K562 (cell line): ENCODE measurements at regions not wholly inside any gene's neighbourhood (a gene's known extent, or its start where the extent isn't known, plus 50 kb on each side); places are given as distances from the start of the nearest gene placed in this dataset.

Source experiments
- KLF13 ChIP-seq: fragments of 450-650 bp; IDR thresholded peaks from 2 replicates; pipeline ENCODE4 v1.6.1; 2016; ENCODE audit warnings: missing genetic modification characterization, low read depth, mild to moderate bottlenecking, missing compliant biosample characterization, moderate library complexity, borderline replicate concordance
- MTF1 ChIP-seq: fragments of 250-450 bp; sonication (Bioruptor Pico); IDR thresholded peaks from 2 replicates; pipeline ENCODE4 v1.9.0; 2021; ENCODE audit warnings: moderate library complexity, mild to moderate bottlenecking, inconsistent platforms, borderline replicate concordance
- RFX7 ChIP-seq: fragments of 250-450 bp; sonication (Bioruptor Pico); IDR thresholded peaks from 2 replicates; pipeline ENCODE4 v1.5.1; 2021; ENCODE audit warnings: mild to moderate bottlenecking
- TCF7L2 ChIP-seq: fragments of 150-350 bp; IDR thresholded peaks from 2 replicates; pipeline ENCODE4 v1.6.1; 2016; ENCODE audit warnings: low read depth, mild to moderate bottlenecking, low read length, moderate library complexity
- ZNF507 ChIP-seq: conservative IDR thresholded peaks from 2 replicates; pipeline ENCODE4 v1.6.1; 2017; ENCODE audit warnings: missing genetic modification characterization, missing compliant biosample characterization
- TF ChIP-seq, protein P1 (sequence below), 2 experiments: fragments of 200-800 bp in 1 of 2; sonication (Bioruptor generic) in 1 of 2; sonication (generic) in 1 of 2; formaldehyde crosslinking in 1 of 2; IDR thresholded peaks in 1 of 2; conservative IDR thresholded peaks in 1 of 2; 2 replicates each; pipeline versions ENCODE4 v1.5.0 to v1.6.1; 2016 to 2020; ENCODE audit warnings: missing compliant biosample characterization in 1 of 2, missing genetic modification characterization in 1 of 2, missing genetic modification reagents in 1 of 2
- TF ChIP-seq, protein P2 (sequence below): fragments of 450-650 bp; conservative IDR thresholded peaks from 2 replicates; pipeline ENCODE4 v1.6.1; 2016; ENCODE audit warnings: missing genetic modification characterization, low read depth, mild to moderate bottlenecking, control low read depth, missing compliant biosample characterization
- TF ChIP-seq, protein P3 (sequence below): fragments of 250-450 bp; sonication (Bioruptor Pico); IDR thresholded peaks from 2 replicates; pipeline ENCODE4 v1.5.0; 2020; ENCODE audit warnings: mild to moderate bottlenecking, borderline replicate concordance
- TF ChIP-seq, protein P4 (sequence below): fragments of 250-450 bp; sonication (Bioruptor Pico); IDR thresholded peaks from 2 replicates; pipeline ENCODE4 v1.4.0; 2020; ENCODE audit warnings: mild to moderate bottlenecking, moderate library complexity

DNA sequence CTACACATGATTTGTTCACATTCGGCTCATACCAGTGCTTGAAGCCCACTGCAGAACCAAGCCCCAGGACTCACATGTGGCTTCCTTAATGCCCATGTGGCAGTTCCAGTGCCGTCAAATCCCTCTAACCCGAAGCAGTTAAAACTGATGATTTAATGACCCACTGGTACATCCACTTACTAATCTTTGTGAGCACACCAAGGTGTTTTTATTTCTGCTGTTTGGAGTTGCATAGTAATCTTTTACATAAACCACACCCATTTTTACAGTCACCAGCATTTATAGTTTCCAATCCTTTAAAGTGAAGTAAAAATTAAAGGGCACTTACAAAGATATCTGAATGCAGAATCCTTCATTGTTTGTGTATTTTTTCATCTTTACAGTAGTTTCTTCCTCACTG is 232.0 kb downstream of the ANKRD60 start (continued):
- TF ChIP-seq, protein P1, sequence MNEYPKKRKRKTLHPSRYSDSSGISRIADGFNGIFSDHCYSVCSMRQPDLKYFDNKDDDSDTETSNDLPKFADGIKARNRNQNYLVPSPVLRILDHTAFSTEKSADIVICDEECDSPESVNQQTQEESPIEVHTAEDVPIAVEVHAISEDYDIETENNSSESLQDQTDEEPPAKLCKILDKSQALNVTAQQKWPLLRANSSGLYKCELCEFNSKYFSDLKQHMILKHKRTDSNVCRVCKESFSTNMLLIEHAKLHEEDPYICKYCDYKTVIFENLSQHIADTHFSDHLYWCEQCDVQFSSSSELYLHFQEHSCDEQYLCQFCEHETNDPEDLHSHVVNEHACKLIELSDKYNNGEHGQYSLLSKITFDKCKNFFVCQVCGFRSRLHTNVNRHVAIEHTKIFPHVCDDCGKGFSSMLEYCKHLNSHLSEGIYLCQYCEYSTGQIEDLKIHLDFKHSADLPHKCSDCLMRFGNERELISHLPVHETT (CRISPR knock-in tag; conservative IDR thresholded peaks at IDR 0.05 in 1 of 2, IDR thresholded peaks at IDR 0.05 in 1 of 2) = no peak
- TF ChIP-seq TCF7L2 (no peak), MTF1 (CRISPR knock-in tag) (no peak), KLF13 (tag) (no peak), RFX7 (CRISPR knock-in tag) (no peak), ZNF507 (tag) (no peak)
- TF ChIP-seq, protein P2, sequence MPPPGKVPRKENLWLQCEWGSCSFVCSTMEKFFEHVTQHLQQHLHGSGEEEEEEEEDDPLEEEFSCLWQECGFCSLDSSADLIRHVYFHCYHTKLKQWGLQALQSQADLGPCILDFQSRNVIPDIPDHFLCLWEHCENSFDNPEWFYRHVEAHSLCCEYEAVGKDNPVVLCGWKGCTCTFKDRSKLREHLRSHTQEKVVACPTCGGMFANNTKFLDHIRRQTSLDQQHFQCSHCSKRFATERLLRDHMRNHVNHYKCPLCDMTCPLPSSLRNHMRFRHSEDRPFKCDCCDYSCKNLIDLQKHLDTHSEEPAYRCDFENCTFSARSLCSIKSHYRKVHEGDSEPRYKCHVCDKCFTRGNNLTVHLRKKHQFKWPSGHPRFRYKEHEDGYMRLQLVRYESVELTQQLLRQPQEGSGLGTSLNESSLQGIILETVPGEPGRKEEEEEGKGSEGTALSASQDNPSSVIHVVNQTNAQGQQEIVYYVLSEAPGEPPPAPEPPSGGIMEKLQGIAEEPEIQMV (tag) = no peak
- TF ChIP-seq, protein P3, sequence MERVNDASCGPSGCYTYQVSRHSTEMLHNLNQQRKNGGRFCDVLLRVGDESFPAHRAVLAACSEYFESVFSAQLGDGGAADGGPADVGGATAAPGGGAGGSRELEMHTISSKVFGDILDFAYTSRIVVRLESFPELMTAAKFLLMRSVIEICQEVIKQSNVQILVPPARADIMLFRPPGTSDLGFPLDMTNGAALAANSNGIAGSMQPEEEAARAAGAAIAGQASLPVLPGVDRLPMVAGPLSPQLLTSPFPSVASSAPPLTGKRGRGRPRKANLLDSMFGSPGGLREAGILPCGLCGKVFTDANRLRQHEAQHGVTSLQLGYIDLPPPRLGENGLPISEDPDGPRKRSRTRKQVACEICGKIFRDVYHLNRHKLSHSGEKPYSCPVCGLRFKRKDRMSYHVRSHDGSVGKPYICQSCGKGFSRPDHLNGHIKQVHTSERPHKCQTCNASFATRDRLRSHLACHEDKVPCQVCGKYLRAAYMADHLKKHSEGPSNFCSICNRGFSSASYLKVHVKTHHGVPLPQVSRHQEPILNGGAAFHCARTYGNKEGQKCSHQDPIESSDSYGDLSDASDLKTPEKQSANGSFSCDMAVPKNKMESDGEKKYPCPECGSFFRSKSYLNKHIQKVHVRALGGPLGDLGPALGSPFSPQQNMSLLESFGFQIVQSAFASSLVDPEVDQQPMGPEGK (CRISPR knock-in tag) = no peak
- TF ChIP-seq, protein P4, sequence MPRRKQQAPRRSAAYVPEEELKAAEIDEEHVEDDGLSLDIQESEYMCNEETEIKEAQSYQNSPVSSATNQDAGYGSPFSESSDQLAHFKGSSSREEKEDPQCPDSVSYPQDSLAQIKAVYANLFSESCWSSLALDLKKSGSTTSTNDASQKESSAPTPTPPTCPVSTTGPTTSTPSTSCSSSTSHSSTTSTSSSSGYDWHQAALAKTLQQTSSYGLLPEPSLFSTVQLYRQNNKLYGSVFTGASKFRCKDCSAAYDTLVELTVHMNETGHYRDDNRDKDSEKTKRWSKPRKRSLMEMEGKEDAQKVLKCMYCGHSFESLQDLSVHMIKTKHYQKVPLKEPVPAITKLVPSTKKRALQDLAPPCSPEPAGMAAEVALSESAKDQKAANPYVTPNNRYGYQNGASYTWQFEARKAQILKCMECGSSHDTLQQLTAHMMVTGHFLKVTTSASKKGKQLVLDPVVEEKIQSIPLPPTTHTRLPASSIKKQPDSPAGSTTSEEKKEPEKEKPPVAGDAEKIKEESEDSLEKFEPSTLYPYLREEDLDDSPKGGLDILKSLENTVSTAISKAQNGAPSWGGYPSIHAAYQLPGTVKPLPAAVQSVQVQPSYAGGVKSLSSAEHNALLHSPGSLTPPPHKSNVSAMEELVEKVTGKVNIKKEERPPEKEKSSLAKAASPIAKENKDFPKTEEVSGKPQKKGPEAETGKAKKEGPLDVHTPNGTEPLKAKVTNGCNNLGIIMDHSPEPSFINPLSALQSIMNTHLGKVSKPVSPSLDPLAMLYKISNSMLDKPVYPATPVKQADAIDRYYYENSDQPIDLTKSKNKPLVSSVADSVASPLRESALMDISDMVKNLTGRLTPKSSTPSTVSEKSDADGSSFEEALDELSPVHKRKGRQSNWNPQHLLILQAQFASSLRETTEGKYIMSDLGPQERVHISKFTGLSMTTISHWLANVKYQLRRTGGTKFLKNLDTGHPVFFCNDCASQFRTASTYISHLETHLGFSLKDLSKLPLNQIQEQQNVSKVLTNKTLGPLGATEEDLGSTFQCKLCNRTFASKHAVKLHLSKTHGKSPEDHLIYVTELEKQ = no peak
